Thymus (tissue), 11 donors: ENCODE measurements at regions not wholly inside any gene's neighbourhood (a gene's known extent, or its start where the extent isn't known, plus 50 kb on each side); places are given as distances from the start of the nearest gene placed in this dataset.
"Not testable (repeated sequence)": the region's sequence is repeated elsewhere in the genome, so short reads cannot be mapped to it uniquely, and the experiment has no call there.

Experiments used
- DNase-seq, 9 donors: peaks; one replicate each; pipeline ENCODE4 v3.0.0-alpha.2; 2013; ENCODE audit warnings: low spot score in 9 of 9, low read depth in 6 of 9, missing footprints in 1 of 9
- H3K27ac ChIP-seq, 2 donors: one replicate each; pipeline ENCODE4 v1.5.1; 2013; ENCODE audit warnings: control low read depth in 1 of 2, low read depth in 1 of 2, low read length in 1 of 2, mild to moderate bottlenecking in 1 of 2, moderate library complexity in 1 of 2
- H3K27me3 ChIP-seq, 2 donors: one replicate each; pipeline ENCODE4 v1.5.1; 2013; ENCODE audit warnings: low read length in 1 of 2; ENCODE audit not compliant: control insufficient read depth in 2 of 2, insufficient read depth in 1 of 2
- H3K36me3 ChIP-seq, 2 donors: one replicate each; pipeline ENCODE4 v1.5.1; 2013; ENCODE audit warnings: low read length in 1 of 2, mild to moderate bottlenecking in 1 of 2, moderate library complexity in 1 of 2; ENCODE audit not compliant: control insufficient read depth in 2 of 2, insufficient read depth in 2 of 2
- H3K4me1 ChIP-seq, 2 donors: one replicate each; pipeline ENCODE4 v1.5.1; 2013; ENCODE audit warnings: low read length in 2 of 2; ENCODE audit not compliant: control insufficient read depth in 2 of 2, insufficient read depth in 2 of 2
- H3K4me3 ChIP-seq, 2 donors: one replicate each; pipeline ENCODE4 v1.5.1; 2013; ENCODE audit warnings: low read length in 2 of 2, control low read depth in 1 of 2, mild to moderate bottlenecking in 1 of 2
- H3K9me3 ChIP-seq, 2 donors: one replicate each; pipeline ENCODE4 v1.5.1; 2013; ENCODE audit warnings: low read length in 1 of 2, mild to moderate bottlenecking in 1 of 2; ENCODE audit not compliant: control insufficient read depth in 2 of 2, insufficient read depth in 1 of 2
- WGBS: extraction: QIAGEN DNeasy Blood & Tissue Kit; methylation state at CpG from one replicate; pipeline ENCODE4 v1.1.7; 2013; 5-methylcytosine and 5-hydroxymethylcytosine counted together
- donor health status: healthy.

GRCh38 chr2:83142934-83143333 is 1316.1 kb downstream of the SUCLG1 start:
- H3K27ac ChIP-seq, result no peak overlapping the region
- no peaks in the 10 kb centered on the region for H3K9me3 ChIP-seq
- no peak overlapping the region for H3K4me3 ChIP-seq
- no peaks in the 10 kb centered on the region for H3K36me3 ChIP-seq
- no peaks in the 10 kb centered on the region for H3K27me3 ChIP-seq
- DNase-seq, result no peak
- H3K4me1 ChIP-seq, result no peaks in the 10 kb centered on the region

DNA sequence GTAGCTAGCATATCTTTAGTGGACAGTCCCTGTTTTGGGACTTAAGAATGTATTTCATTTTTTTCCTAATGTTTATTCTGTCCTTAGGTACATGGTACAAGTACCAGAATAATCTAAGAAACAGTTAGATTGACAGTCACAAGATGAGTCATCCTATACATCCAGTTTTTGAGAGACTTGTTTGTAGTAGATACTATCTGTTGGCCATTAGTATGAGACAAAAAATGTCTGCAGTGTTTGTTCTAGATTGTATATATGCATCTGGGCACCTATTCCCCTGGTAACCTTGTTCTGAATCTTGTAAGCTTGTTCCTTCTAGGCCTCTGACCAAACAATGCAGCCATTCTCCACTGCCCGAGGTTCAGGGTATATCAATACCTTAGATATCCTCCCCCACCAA is 1343.5 kb downstream of the SUCLG1 start:
- Histone ChIP-seq H3K27me3 (no peaks in the 10 kb centered on the region), H3K4me1 (no peaks in the 10 kb centered on the region), H3K9me3 (no peaks in the 10 kb centered on the region), H3K4me3 (no peak overlapping the region), H3K36me3 (no peaks in the 10 kb centered on the region), H3K27ac (no peak overlapping the region)
- 75% methylated on average over 1 of the region's 1 CpG for WGBS
- DNase-seq, result no peak

DNA sequence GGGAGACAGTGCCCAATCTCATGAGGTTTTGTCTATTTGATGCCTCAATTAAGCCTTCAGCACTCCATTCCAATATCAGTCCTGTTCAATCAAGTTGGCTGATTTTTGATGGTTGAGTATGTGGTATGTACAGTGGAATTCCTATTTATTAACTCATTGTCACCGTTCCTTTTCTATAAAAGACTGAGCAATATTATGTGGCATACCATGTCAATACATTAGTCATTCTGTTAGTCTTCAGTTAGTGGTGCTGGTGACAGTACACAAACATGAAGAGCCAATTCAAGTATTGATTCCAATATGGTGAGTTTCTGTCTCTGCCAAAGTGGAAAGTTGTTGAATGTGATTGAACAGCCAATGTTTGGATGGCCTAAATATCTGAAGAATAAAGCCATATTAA is 1343.9 kb downstream of the SUCLG1 start:
- H3K27me3 ChIP-seq, result no peaks in the 10 kb centered on the region
- no peak overlapping the region for H3K27ac ChIP-seq
- DNase-seq, result no peak
- no peaks in the 10 kb centered on the region for H3K4me1 ChIP-seq
- no peaks in the 10 kb centered on the region for H3K36me3 ChIP-seq
- no peaks in the 10 kb centered on the region for H3K9me3 ChIP-seq
- H3K4me3 ChIP-seq, result no peak overlapping the region
- WGBS, result 93% methylated on average over 1 of the region's 1 CpG

- Histone ChIP-seq H3K4me1 (no peaks in the 10 kb centered on the region), H3K9me3 (no peaks in the 10 kb centered on the region), H3K27me3 (no peaks in the 10 kb centered on the region), H3K27ac (no peak overlapping the region), H3K4me3 (no peak overlapping the region), H3K36me3 (no peaks in the 10 kb centered on the region)
- WGBS, result 95% methylated on average over 3 of the region's 3 CpGs
- DNase-seq, result no peak
These were observed 1345.1 kb downstream of the SUCLG1 start for GRCh38 chr2:83113953-83114352.

DNA sequence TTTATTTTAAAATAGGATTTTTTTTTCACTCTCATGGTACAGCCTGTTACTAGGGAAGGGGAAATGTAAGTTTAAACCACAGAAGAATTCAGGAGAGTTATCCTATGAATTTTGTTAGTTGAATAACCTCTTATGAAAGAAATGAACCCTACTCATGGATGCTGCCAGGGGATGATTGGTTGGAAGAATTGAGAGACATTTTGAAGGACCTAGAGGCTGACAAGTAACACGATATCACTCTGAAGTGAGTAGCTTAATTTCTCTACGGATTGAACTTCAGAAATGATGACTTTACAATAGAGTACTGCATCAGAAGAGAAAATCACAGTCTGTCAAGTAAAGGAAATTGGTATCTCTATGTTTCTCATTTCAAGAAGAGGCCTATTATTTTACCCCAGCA is 1346.2 kb downstream of the SUCLG1 start:
- H3K4me3 ChIP-seq, result no peak overlapping the region
- H3K4me1 ChIP-seq, result no peaks in the 10 kb centered on the region
- no peak for DNase-seq
- no peaks in the 10 kb centered on the region for H3K9me3 ChIP-seq
- no peaks in the 10 kb centered on the region for H3K36me3 ChIP-seq
- H3K27me3 ChIP-seq, result no peaks in the 10 kb centered on the region
- 94% methylated on average over 2 of the region's 2 CpGs for WGBS
- H3K27ac ChIP-seq, result no peak overlapping the region

DNA sequence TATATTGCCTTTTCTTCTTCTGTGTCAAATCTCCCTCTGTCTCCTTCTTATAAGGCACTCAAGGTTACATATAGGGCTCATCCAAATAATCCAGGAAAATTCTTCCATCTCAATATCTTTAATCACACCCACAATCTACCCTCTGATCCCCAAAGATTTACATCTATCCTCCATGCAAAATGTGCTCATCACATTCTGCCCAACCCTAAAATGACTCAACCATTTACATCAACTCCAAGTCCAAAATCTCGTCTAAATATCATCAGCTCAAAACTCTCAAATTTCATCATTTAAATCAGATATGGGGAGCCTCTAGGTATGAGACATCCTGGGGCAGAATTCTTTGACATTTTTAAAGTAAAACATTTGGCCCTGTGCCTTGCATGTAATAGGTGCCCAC is 1349.8 kb downstream of the SUCLG1 start:
- Histone ChIP-seq H3K27me3 (no peaks in the 10 kb centered on the region), H3K4me1 (no peaks in the 10 kb centered on the region), H3K36me3 (no peaks in the 10 kb centered on the region), H3K9me3 (no peaks in the 10 kb centered on the region), H3K4me3 (no peak overlapping the region), H3K27ac (no peak overlapping the region)
- no peak for DNase-seq
- 85% methylated on average over 1 of the region's 1 CpG for WGBS

DNA sequence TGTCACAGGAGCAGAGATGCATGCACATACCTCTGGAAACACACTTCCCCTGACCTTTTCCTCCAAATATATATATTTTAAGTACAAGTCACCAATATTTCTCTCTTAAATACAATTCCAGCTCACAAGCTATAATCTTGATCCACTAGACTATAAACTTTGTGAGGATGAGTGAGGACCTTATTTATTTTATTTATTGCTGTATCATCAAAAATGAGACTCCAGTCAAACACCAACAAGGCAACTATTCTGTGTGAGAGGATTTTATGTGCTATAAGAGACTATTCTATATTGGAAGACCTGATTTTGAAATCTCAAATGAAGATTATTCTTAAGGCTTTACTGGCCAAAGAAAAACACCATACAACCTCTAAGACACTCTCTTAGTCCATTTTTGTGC is 1352.2 kb downstream of the SUCLG1 start:
- Histone ChIP-seq H3K4me3 (no peak overlapping the region), H3K27me3 (no peaks in the 10 kb centered on the region), H3K27ac (no peak overlapping the region), H3K9me3 (peaks cover 0 to 3% of the 10 kb centered on the region in 2 donors), H3K36me3 (no peaks in the 10 kb centered on the region), H3K4me1 (no peaks in the 10 kb centered on the region)
- no peak for DNase-seq

DNA sequence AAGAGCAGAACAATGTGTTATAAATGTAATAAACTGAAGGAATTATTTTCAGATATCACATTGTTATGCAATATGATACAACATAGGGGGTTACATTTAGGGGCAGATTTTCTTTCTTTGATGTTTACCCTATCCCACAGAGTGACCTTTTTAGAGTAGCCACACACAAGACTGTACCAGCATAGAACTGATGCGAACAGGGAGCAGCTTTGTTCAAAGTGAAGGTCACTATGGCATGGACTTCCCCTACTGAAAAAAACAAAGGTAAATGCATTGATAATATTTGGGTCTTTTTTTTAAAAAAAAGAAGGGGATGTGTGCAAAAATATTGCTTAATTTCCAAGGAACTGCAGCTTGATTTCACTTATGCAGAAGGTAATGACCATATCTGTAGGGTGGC is 1354.9 kb downstream of the SUCLG1 start:
- 91% methylated on average over 1 of the region's 1 CpG for whole genome bisulfite sequencing
- H3K27ac ChIP-seq, result no peak overlapping the region

GRCh38 chr2:83103613-83104012 is 1355.5 kb downstream of the SUCLG1 start:
- H3K9me3 ChIP-seq, result peaks cover 0 to 3% of the 10 kb centered on the region in 2 donors
- 74% methylated on average over 1 of the region's 1 CpG for WGBS
- no peaks in the 10 kb centered on the region for H3K4me1 ChIP-seq
- no peak for DNase-seq
- no peaks in the 10 kb centered on the region for H3K36me3 ChIP-seq
- H3K27me3 ChIP-seq, result no peaks in the 10 kb centered on the region
- H3K27ac ChIP-seq, result no peak overlapping the region
- H3K4me3 ChIP-seq, result no peak overlapping the region

More for the DNA sequence above, 1354.9 kb downstream of the SUCLG1 start:
- Histone ChIP-seq H3K4me1 (no peaks in the 10 kb centered on the region), H3K27me3 (no peaks in the 10 kb centered on the region), H3K36me3 (no peaks in the 10 kb centered on the region), H3K9me3 (peaks cover 0 to 3% of the 10 kb centered on the region in 2 donors), H3K4me3 (no peak overlapping the region)
- DNase-seq, result no peak

DNA sequence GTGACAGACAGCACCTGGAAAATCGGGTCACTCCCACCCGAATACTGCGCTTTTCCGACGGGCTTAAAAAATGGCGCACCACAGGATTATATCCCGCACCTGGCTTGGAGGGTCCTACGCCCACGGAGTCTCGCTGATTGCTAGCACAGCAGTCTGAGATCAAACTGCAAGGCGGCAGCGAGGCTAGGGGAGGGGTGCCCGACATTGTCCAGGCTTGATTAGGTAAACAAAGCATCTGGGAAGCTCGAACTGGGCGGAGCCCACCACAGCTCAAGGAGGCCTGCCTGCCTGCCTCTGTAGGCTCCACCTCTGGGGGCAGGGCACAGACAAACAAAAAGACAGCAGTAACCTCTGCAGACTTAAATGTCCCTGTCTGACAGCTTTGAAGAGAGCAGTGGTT is 1370.0 kb downstream of the SUCLG1 start:
- WGBS, result 94% methylated on average over 15 of the region's 15 CpGs
- H3K27ac ChIP-seq, H3K36me3 ChIP-seq, H3K4me3 ChIP-seq, H3K4me1 ChIP-seq, DNase-seq, H3K27me3 ChIP-seq, H3K9me3 ChIP-seq: not testable (repeated sequence)
